A549 (cell line): ENCODE measurements at regions not wholly inside any gene's neighbourhood (a gene's known extent, or its start where the extent isn't known, plus 50 kb on each side); places are given as distances from the start of the nearest gene placed in this dataset.

ENCODE experiments used
- BCL3 ChIP-seq: fragments of >200 bp; sonication (Bioruptor Twin); formaldehyde crosslinking; IDR thresholded peaks from 3 replicates; pipeline ENCODE4 v1.6.1; 2016
- CEBPB ChIP-seq, 2 experiments: fragments of >200 bp in 1 of 2; sonication (Bioruptor Twin) in 1 of 2; formaldehyde crosslinking in 1 of 2; IDR thresholded peaks; 2 replicates each; pipeline ENCODE4 v1.6.1; 2012 to 2016
- ELK1 ChIP-seq: fragments of 150-350 bp; IDR thresholded peaks from 2 replicates; pipeline ENCODE4 v1.6.1; 2014; ENCODE audit warnings: low read depth, mild to moderate bottlenecking, low read length
- EP300 ChIP-seq, 2 experiments: fragments of >200 bp; sonication (Bioruptor Twin); formaldehyde crosslinking; IDR thresholded peaks; 2 replicates in 1 of 2; 3 replicates in 1 of 2; pipeline ENCODE4 v1.6.1; 2016 to 2017
- FOSL2 ChIP-seq, 2 experiments: fragments of 450-650 bp in 1 of 2; fragments of >200 bp in 1 of 2; sonication (Bioruptor Twin) in 1 of 2; formaldehyde crosslinking; IDR thresholded peaks; 2 replicates each; pipeline versions ENCODE4 v1.5.0 to v1.6.1; 2016 to 2020; ENCODE audit warnings: mild to moderate bottlenecking in 1 of 2, moderate library complexity in 1 of 2
- MAFK ChIP-seq: fragments of 450-650 bp; IDR thresholded peaks from 2 replicates; pipeline ENCODE4 v1.6.1; 2014; ENCODE audit not compliant: partially characterized antibody
- POLR2A ChIP-seq: IDR thresholded peaks from 2 replicates; pipeline ENCODE4 v1.6.1; 2012; ENCODE audit warnings: mild to moderate bottlenecking, low read length
- POLR2AphosphoS2 ChIP-seq: conservative IDR thresholded peaks from 2 replicates; pipeline ENCODE4 v1.6.1; 2012; ENCODE audit warnings: low read length, improper control_type of control experiment, inconsistent platforms
- RNF2 ChIP-seq: fragments of 200-600 bp; sonication (generic); IDR thresholded peaks from 2 replicates; pipeline ENCODE4 v1.6.1; 2016; ENCODE audit warnings: low read depth, mild to moderate bottlenecking, antibody characterized with exemption, moderate library complexity, borderline replicate concordance
- SMC3 ChIP-seq: fragments of >200 bp; sonication (Bioruptor Twin); formaldehyde crosslinking; IDR thresholded peaks from 3 replicates; pipeline ENCODE4 v1.6.1; 2018; ENCODE audit warnings: inconsistent platforms
- TF ChIP-seq, protein P1 (sequence below): fragments of >200 bp; sonication (Bioruptor Twin); formaldehyde crosslinking; IDR thresholded peaks from 3 replicates; pipeline ENCODE4 v1.5.1; 2016
- TF ChIP-seq, protein P2 (sequence below): fragments of 200-600 bp; sonication (generic); IDR thresholded peaks from 2 replicates; pipeline ENCODE4 v1.6.1; 2016; ENCODE audit warnings: antibody characterized with exemption, mild to moderate bottlenecking, moderate library complexity

GRCh38 chr15:62348623-62349022 lies 183.5 kb upstream of the C2CD4B start:
- TF ChIP-seq EP300 (IDR thresholded peaks at IDR 0.05) (no peak), POLR2A (no peak), MAFK (no peak), ELK1 (no peak), SMC3 (no peak), CEBPB (IDR thresholded peaks at IDR 0.05) (no peak), RNF2 (no peak), BCL3 (no peak), FOSL2 (IDR thresholded peaks at IDR 0.05) (no peak), FOSL2 (CRISPR knock-in tag; IDR thresholded peaks at IDR 0.05) (no peak), POLR2AphosphoS2 (no peak)
- TF ChIP-seq, protein P1, sequence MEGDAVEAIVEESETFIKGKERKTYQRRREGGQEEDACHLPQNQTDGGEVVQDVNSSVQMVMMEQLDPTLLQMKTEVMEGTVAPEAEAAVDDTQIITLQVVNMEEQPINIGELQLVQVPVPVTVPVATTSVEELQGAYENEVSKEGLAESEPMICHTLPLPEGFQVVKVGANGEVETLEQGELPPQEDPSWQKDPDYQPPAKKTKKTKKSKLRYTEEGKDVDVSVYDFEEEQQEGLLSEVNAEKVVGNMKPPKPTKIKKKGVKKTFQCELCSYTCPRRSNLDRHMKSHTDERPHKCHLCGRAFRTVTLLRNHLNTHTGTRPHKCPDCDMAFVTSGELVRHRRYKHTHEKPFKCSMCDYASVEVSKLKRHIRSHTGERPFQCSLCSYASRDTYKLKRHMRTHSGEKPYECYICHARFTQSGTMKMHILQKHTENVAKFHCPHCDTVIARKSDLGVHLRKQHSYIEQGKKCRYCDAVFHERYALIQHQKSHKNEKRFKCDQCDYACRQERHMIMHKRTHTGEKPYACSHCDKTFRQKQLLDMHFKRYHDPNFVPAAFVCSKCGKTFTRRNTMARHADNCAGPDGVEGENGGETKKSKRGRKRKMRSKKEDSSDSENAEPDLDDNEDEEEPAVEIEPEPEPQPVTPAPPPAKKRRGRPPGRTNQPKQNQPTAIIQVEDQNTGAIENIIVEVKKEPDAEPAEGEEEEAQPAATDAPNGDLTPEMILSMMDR = no peak
- TF ChIP-seq, protein P2, sequence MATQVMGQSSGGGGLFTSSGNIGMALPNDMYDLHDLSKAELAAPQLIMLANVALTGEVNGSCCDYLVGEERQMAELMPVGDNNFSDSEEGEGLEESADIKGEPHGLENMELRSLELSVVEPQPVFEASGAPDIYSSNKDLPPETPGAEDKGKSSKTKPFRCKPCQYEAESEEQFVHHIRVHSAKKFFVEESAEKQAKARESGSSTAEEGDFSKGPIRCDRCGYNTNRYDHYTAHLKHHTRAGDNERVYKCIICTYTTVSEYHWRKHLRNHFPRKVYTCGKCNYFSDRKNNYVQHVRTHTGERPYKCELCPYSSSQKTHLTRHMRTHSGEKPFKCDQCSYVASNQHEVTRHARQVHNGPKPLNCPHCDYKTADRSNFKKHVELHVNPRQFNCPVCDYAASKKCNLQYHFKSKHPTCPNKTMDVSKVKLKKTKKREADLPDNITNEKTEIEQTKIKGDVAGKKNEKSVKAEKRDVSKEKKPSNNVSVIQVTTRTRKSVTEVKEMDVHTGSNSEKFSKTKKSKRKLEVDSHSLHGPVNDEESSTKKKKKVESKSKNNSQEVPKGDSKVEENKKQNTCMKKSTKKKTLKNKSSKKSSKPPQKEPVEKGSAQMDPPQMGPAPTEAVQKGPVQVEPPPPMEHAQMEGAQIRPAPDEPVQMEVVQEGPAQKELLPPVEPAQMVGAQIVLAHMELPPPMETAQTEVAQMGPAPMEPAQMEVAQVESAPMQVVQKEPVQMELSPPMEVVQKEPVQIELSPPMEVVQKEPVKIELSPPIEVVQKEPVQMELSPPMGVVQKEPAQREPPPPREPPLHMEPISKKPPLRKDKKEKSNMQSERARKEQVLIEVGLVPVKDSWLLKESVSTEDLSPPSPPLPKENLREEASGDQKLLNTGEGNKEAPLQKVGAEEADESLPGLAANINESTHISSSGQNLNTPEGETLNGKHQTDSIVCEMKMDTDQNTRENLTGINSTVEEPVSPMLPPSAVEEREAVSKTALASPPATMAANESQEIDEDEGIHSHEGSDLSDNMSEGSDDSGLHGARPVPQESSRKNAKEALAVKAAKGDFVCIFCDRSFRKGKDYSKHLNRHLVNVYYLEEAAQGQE = no peak
